ENCODE measurements at regions not wholly inside any gene's neighbourhood (a gene's known extent, or its start where the extent isn't known, plus 50 kb on each side); places are given as distances from the start of the nearest gene placed in this dataset.

GRCh38 chr20:23235173-23236027 is 115.2 kb upstream of the NXT1 start:
- no peak overlapping the region for H3K4me3 ChIP-seq (ENCODE audit: low read depth, low read length)
- TF ChIP-seq CTCF (IDR thresholded peaks at IDR 0.05; ENCODE audit: low read depth, low read length, missing control alignments), result peak; percentile 78
- DNase-seq (ENCODE audit: low read depth), result no peak
- in situ Hi-C loops (cut with HindIII; ENCODE audit: low sequenced_read_pairs), result no loop called here

- no peak for DNase-seq (ENCODE audit: low read depth)
- in situ Hi-C loops (cut with HindIII; ENCODE audit: low sequenced_read_pairs), result no loop called here
- H3K4me3 ChIP-seq (ENCODE audit: low read depth, low read length), result no peak overlapping the region
- no peak for TF ChIP-seq CTCF (IDR thresholded peaks at IDR 0.05; ENCODE audit: low read depth, low read length, missing control alignments)
These were observed 116.1 kb upstream of the NXT1 start for GRCh38 chr20:23234311-23235078.

- H3K4me3 ChIP-seq (ENCODE audit: low read depth, low read length), result no peak overlapping the region
- DNase-seq (ENCODE audit: low read depth), result no peak
- TF ChIP-seq CTCF (IDR thresholded peaks at IDR 0.05; ENCODE audit: low read depth, low read length, missing control alignments), result no peak
- in situ Hi-C loops (cut with HindIII; ENCODE audit: low sequenced_read_pairs), result no loop called here
These were observed 117.2 kb upstream of the NXT1 start for GRCh38 chr20:23233341-23233740.

GRCh38 chr20:23232679-23233308 is 117.8 kb upstream of the NXT1 start:
- no peak for DNase-seq (ENCODE audit: low read depth)
- in situ Hi-C loops (cut with HindIII; ENCODE audit: low sequenced_read_pairs), result no loop called here
- H3K4me3 ChIP-seq (ENCODE audit: low read depth, low read length), result no peak overlapping the region
- TF ChIP-seq CTCF (IDR thresholded peaks at IDR 0.05; ENCODE audit: low read depth, low read length, missing control alignments), result no peak

GRCh38 chr20:23232219-23232581 is 118.4 kb upstream of the NXT1 start:
- H3K4me3 ChIP-seq (ENCODE audit: low read depth, low read length), result no peak overlapping the region
- TF ChIP-seq CTCF (IDR thresholded peaks at IDR 0.05; ENCODE audit: low read depth, low read length, missing control alignments), result no peak
- DNase-seq (ENCODE audit: low read depth), result no peak
- in situ Hi-C loops (cut with HindIII; ENCODE audit: low sequenced_read_pairs), result no loop called here

GRCh38 chr20:23231561-23232218 is 118.9 kb upstream of the NXT1 start:
- no peak for TF ChIP-seq CTCF (IDR thresholded peaks at IDR 0.05; ENCODE audit: low read depth, low read length, missing control alignments)
- no peak overlapping the region for H3K4me3 ChIP-seq (ENCODE audit: low read depth, low read length)
- in situ Hi-C loops (cut with HindIII; ENCODE audit: low sequenced_read_pairs), result no loop called here
- no peak for DNase-seq (ENCODE audit: low read depth)

Data from astrocyte of the cerebellum (primary cell).